Upper lobe of left lung (tissue), 6 donors: ENCODE measurements at regions not wholly inside any gene's neighbourhood (a gene's known extent, or its start where the extent isn't known, plus 50 kb on each side); places are given as distances from the start of the nearest gene placed in this dataset.

Experiments
- ATAC-seq, 2 donors: fragments of 200-7000 bp; cut with Tn5 transposase; one replicate each; pipeline ENCODE4 v1.9.1; 2022; ENCODE audit warnings: mild to moderate bottlenecking in 2 of 2, moderate library complexity in 2 of 2; ENCODE audit not compliant: low FRiP score in 2 of 2
- DNase-seq, 2 donors: peaks; one replicate each; pipeline ENCODE4 v3.0.0-alpha.2; 2019 to 2020
- H3K27ac ChIP-seq, 4 donors: fragments of 200-600 bp; sonication (generic); one replicate each; pipeline ENCODE4 v1.5.1; 2016 to 2019
- H3K27me3 ChIP-seq, 4 donors: fragments of 200-600 bp; sonication (generic); one replicate each; pipeline ENCODE4 v1.5.1; 2017 to 2019
- H3K36me3 ChIP-seq, 4 donors: fragments of 200-600 bp; sonication (generic); one replicate each; pipeline ENCODE4 v1.5.1; 2016 to 2019
- H3K4me1 ChIP-seq, 4 donors: fragments of 200-600 bp; sonication (generic); one replicate each; pipeline ENCODE4 v1.5.1; 2018 to 2019
- H3K4me3 ChIP-seq, 4 donors: fragments of 200-600 bp; sonication (generic); one replicate each; pipeline ENCODE4 v1.5.1; 2017 to 2019; ENCODE audit warnings: mild to moderate bottlenecking in 2 of 4, moderate library complexity in 1 of 4
- H3K9me3 ChIP-seq, 4 donors: fragments of 200-600 bp; sonication (generic); one replicate each; pipeline ENCODE4 v1.5.1; 2018 to 2019
- EP300 ChIP-seq, 4 donors: sonication (generic); formaldehyde crosslinking; IDR thresholded peaks; one replicate each; pipeline ENCODE4 v1.5.1; 2017; ENCODE audit warnings: antibody characterized with exemption in 4 of 4, control low read depth in 2 of 4
- POLR2A ChIP-seq, 4 donors: fragments of 450-650 bp; IDR thresholded peaks; one replicate each; pipeline ENCODE4 v1.5.1; 2016 to 2017; ENCODE audit warnings: antibody characterized with exemption in 4 of 4, mild to moderate bottlenecking in 2 of 4
- POLR2AphosphoS5 ChIP-seq, 2 donors: sonication (generic); formaldehyde crosslinking; IDR thresholded peaks; one replicate each; pipeline ENCODE4 v1.5.1; 2017; ENCODE audit warnings: antibody characterized with exemption in 2 of 2
- WGBS, 2 donors: methylation state at CpG; one replicate each; pipeline ENCODE4 v1.1.5; 2017 to 2018; 5-methylcytosine and 5-hydroxymethylcytosine counted together
- TF ChIP-seq, protein P1 (sequence below), 6 experiments: fragments of 450-650 bp in 4 of 6; fragments of 200-600 bp in 2 of 6; sonication (generic) in 2 of 6; IDR thresholded peaks; one replicate each; pipeline ENCODE4 v1.5.1; 2016 to 2019; ENCODE audit warnings: antibody characterized with exemption in 6 of 6
- donor health status: DM: no; HTN: no; CAD: no; lungs with moderate emphysema.
- donor health status: DM: no; HTN: yes; CAD: no; lungs with severe emphysema.

DNA sequence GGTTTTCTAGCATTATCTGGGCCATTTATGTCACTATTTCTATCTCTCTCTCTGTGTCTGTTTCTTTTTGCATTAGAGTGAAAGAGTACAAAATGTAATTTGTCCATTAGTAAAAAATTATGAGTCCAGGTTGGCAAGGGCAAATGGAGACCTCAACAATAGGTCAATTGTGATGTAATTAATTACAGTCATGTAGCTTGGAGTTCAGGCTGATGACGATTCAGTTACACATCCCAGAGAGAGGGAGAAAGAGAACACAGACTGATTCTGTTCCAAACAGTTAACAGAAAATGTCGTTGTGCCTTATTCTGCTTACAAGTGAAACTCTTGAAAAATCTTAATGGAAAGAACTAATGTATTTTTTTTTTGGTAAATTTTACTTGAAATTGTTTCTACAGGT, 83.3 kb downstream of the ATXN7L3B start:
- ATAC-seq (no peak), DNase-seq (no peak)
- Histone ChIP-seq H3K36me3 (no peaks in the 10 kb centered on the region), H3K27me3 (no peaks in the 10 kb centered on the region), H3K9me3 (no peaks in the 10 kb centered on the region), H3K4me1 (no peaks in the 10 kb centered on the region), H3K27ac (no peak overlapping the region), H3K4me3 (no peak overlapping the region)
- TF ChIP-seq POLR2AphosphoS5 (IDR thresholded peaks at IDR 0.05) = no peak
- whole genome bisulfite sequencing, 2 donors = 50 to 60% methylated on average over 2 of the region's 2 CpGs

DNA sequence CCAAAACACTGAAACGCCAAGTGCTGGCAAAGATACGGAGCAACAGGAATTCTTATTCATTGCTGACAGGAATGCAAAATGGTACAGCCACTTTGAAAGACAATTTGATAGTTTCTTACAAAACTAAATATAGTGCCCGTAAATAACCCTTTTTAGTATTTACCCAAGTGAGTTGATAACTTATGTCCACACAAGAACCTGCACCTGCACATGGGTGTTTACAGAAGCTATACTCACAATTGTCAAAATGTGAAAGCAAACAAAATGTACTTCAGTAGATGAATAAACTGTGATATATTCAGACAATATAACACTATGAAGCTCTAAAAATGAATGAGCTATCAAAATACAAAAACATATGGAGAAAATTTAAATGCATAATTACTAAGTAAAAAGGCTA, 86.6 kb downstream of the ATXN7L3B start:
- Histone ChIP-seq H3K36me3 (no peaks in the 10 kb centered on the region), H3K27me3 (no peaks in the 10 kb centered on the region), H3K4me1 (no peaks in the 10 kb centered on the region), H3K4me3 (no peak overlapping the region), H3K27ac (no peak overlapping the region), H3K9me3 (no peaks in the 10 kb centered on the region)
- WGBS, 2 donors = 48 to 53% methylated on average over 3 of the region's 3 CpGs
- no peak for DNase-seq
- TF ChIP-seq POLR2AphosphoS5 (IDR thresholded peaks at IDR 0.05) = no peak
- TF ChIP-seq EP300 (IDR thresholded peaks at IDR 0.05) = no peak
- TF ChIP-seq, protein P1, sequence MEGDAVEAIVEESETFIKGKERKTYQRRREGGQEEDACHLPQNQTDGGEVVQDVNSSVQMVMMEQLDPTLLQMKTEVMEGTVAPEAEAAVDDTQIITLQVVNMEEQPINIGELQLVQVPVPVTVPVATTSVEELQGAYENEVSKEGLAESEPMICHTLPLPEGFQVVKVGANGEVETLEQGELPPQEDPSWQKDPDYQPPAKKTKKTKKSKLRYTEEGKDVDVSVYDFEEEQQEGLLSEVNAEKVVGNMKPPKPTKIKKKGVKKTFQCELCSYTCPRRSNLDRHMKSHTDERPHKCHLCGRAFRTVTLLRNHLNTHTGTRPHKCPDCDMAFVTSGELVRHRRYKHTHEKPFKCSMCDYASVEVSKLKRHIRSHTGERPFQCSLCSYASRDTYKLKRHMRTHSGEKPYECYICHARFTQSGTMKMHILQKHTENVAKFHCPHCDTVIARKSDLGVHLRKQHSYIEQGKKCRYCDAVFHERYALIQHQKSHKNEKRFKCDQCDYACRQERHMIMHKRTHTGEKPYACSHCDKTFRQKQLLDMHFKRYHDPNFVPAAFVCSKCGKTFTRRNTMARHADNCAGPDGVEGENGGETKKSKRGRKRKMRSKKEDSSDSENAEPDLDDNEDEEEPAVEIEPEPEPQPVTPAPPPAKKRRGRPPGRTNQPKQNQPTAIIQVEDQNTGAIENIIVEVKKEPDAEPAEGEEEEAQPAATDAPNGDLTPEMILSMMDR (IDR thresholded peaks at IDR 0.05) = no peak
- no peak for TF ChIP-seq POLR2A (IDR thresholded peaks at IDR 0.05)
- no peak for ATAC-seq

DNA sequence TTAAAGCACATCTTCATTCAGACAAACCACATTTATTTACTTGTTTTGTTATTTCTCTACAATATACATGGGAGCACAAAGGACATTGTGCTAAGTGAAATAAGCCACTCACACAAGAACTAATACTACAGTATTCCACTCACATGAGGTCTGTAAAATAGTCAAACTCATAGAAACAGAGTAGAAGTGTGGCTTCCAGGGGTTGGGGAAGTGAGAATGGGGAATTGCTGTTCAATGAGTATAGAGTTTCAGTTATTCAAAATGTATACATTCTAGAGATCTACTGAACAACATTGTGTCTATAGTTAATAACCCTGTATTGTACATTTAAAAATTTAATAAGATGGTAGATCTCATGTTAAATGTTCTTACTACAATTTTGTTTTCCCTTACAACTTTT, 88.8 kb downstream of the ATXN7L3B start:
- TF ChIP-seq POLR2A (IDR thresholded peaks at IDR 0.05) (no peak), POLR2AphosphoS5 (IDR thresholded peaks at IDR 0.05) (no peak), EP300 (IDR thresholded peaks at IDR 0.05) (no peak)
- TF ChIP-seq, protein P1 (IDR thresholded peaks at IDR 0.05) = no peak
- ATAC-seq = no peak
- Histone ChIP-seq H3K27ac (no peak overlapping the region), H3K9me3 (no peaks in the 10 kb centered on the region), H3K4me1 (no peaks in the 10 kb centered on the region), H3K27me3 (no peaks in the 10 kb centered on the region), H3K4me3 (no peak overlapping the region), H3K36me3 (no peaks in the 10 kb centered on the region)
- DNase-seq = no peak

DNA sequence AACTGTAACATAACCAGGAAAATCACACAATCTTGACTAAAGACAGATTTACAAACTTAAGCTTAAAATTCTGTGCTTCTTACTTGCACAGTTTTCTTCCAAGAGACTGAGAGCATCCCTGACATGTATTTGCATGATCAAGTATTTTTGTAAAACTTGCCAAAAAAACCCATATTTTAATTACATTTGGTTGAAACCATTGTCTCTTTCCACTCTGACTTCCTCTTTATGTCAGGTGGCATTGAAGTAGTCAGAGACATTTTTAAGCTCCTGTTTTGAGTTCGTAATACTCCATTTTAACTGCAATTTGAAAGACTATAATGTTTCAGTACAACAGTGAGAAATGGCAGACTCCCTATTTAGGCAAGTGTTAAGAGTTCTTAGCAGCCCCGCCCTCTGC, 103.6 kb downstream of the ATXN7L3B start:
- no peaks in the 10 kb centered on the region for H3K27me3 ChIP-seq
- TF ChIP-seq, protein P1 (IDR thresholded peaks at IDR 0.05) = no peak
- TF ChIP-seq POLR2AphosphoS5 (IDR thresholded peaks at IDR 0.05) (no peak), POLR2A (IDR thresholded peaks at IDR 0.05) (no peak), EP300 (IDR thresholded peaks at IDR 0.05) (no peak)
- no peak for DNase-seq
- H3K9me3 ChIP-seq = no peaks in the 10 kb centered on the region
- no peaks in the 10 kb centered on the region for H3K4me1 ChIP-seq
- no peaks in the 10 kb centered on the region for H3K36me3 ChIP-seq
- no peak overlapping the region for H3K4me3 ChIP-seq
- WGBS, 2 donors = 80 to 92% methylated on average over 1 to 2 of the region's 2 CpGs
- ATAC-seq = no peak
- H3K27ac ChIP-seq = no peak overlapping the region

DNA sequence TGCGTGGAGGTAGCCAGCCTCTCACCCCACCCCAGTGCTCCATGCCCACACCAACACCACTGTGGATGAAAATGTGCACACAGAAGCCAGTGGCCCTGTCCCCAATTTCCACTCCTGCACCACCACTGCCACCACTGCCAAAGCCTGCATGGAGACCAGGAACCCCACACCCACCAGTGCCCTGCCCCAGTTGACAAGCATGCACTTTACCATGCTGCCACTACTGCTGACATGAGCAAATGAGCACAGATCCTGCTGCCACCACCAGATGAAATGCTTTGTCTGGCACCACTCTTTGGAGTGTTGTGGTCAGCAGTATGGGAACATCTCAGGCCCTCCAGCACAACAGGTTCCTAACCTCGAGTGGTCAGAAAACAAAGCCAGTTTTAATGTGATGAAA, 104.1 kb downstream of the ATXN7L3B start:
- H3K9me3 ChIP-seq = no peaks in the 10 kb centered on the region
- H3K27me3 ChIP-seq = no peaks in the 10 kb centered on the region
- DNase-seq = no peak
- 62 to 80% methylated on average over 1 to 2 of the region's 2 CpGs for WGBS, 2 donors
- H3K4me3 ChIP-seq = no peak overlapping the region
- H3K27ac ChIP-seq = no peak overlapping the region
- no peaks in the 10 kb centered on the region for H3K4me1 ChIP-seq
- no peak for TF ChIP-seq EP300 (IDR thresholded peaks at IDR 0.05)
- TF ChIP-seq POLR2AphosphoS5 (IDR thresholded peaks at IDR 0.05) = no peak
- TF ChIP-seq, protein P1 (IDR thresholded peaks at IDR 0.05) = no peak
- TF ChIP-seq POLR2A (IDR thresholded peaks at IDR 0.05) = no peak
- no peak for ATAC-seq
- no peaks in the 10 kb centered on the region for H3K36me3 ChIP-seq
